PC-9 (cell line): ENCODE measurements at regions not wholly inside any gene's neighbourhood (a gene's known extent, or its start where the extent isn't known, plus 50 kb on each side); places are given as distances from the start of the nearest gene placed in this dataset.

ENCODE experiments used
- BruUV-seq: library from RNA; stranded (reverse); fragments of 400-500 nt; replicated peaks from 2 replicates; lab custom pipeline; 2021; lab: Mats Ljungman, UMichigan
- CTCF ChIA-PET: fragments of 300-600 bp; sonication (Branson Sonifier 250); formaldehyde crosslinking; loops from one replicate; lab custom pipeline; 2022; ENCODE audit warnings: antibody characterized with exemption; lab: Charles Lee
- POLR2A ChIA-PET: fragments of 300-600 bp; sonication (Branson Sonifier 250); formaldehyde crosslinking; loops from one replicate; lab custom pipeline; 2022; ENCODE audit warnings: antibody characterized with exemption; ENCODE audit not compliant: unreplicated experiment; lab: Charles Lee
- DNase-seq, 2 experiments: peaks; one replicate each; pipeline versions ENCODE4 v3.0.0 to v3.0.0-alpha.2; 2015 to 2022; ENCODE audit warnings: mixed read lengths in 1 of 2
- H2AFZ ChIP-seq: fragments of 200-600 bp; sonication (generic); 2 replicates; pipeline ENCODE4 v1.8.1; 2017; ENCODE audit warnings: antibody characterized with exemption
- H3F3A ChIP-seq: fragments of 200-600 bp; sonication (generic); 2 replicates; pipeline ENCODE4 v1.8.1; 2017; ENCODE audit warnings: antibody characterized with exemption, mild to moderate bottlenecking, low read depth; ENCODE audit not compliant: insufficient read depth
- H3K27ac ChIP-seq: fragments of 200-600 bp; sonication (generic); 2 replicates; pipeline ENCODE4 v1.6.1; 2016; ENCODE audit warnings: mixed run types
- H3K27me3 ChIP-seq: fragments of 200-600 bp; sonication (generic); 2 replicates; pipeline ENCODE4 v1.6.1; 2016; ENCODE audit warnings: low read depth, mixed run types; ENCODE audit not compliant: insufficient read depth
- H3K36me3 ChIP-seq: fragments of 200-600 bp; sonication (generic); 2 replicates; pipeline ENCODE4 v1.6.1; 2016; ENCODE audit warnings: low read depth, mixed run types
- H3K4me1 ChIP-seq: fragments of 200-600 bp; sonication (generic); replicated peaks from 2 replicates; pipeline ENCODE4 v1.6.1; 2016; ENCODE audit warnings: mixed run types; ENCODE audit not compliant: insufficient read depth
- H3K4me2 ChIP-seq: fragments of 200-600 bp; sonication (generic); 2 replicates; pipeline ENCODE4 v1.6.1; 2017; ENCODE audit warnings: mixed run types
- H3K4me3 ChIP-seq: fragments of 200-600 bp; sonication (generic); 2 replicates; pipeline ENCODE4 v1.6.1; 2016; ENCODE audit warnings: mixed run types
- H3K79me2 ChIP-seq: fragments of 200-600 bp; sonication (generic); 2 replicates; pipeline ENCODE4 v1.6.1; 2017; ENCODE audit warnings: low read depth, mixed run types
- H3K9me2 ChIP-seq: fragments of 200-600 bp; sonication (generic); 2 replicates; pipeline ENCODE4 v1.8.1; 2017; ENCODE audit warnings: mild to moderate bottlenecking; ENCODE audit not compliant: insufficient read depth
- H3K9me3 ChIP-seq: fragments of 200-600 bp; sonication (generic); 2 replicates; pipeline ENCODE4 v1.8.1; 2016; ENCODE audit warnings: low read depth; ENCODE audit not compliant: insufficient read depth
- H4K20me1 ChIP-seq: fragments of 200-600 bp; sonication (generic); 2 replicates; pipeline ENCODE4 v1.8.1; 2017; ENCODE audit not compliant: insufficient read depth
- EZH2 ChIP-seq: fragments of 200-600 bp; sonication (generic); IDR thresholded peaks from 2 replicates; pipeline ENCODE4 v1.8.0; 2017; ENCODE audit warnings: antibody characterized with exemption, low read depth
- intact Hi-C: fragments of 100-400 bp; cut with micrococcal nuclease; formaldehyde crosslinking; loops from one replicate; pipeline ENCODE4 v1.10.0; 2022; ENCODE audit not compliant: unreplicated experiment
- TF ChIP-seq, protein P1 (sequence below): fragments of 200-600 bp; sonication (generic); conservative IDR thresholded peaks from 2 replicates; pipeline ENCODE4 v1.6.1; 2017; ENCODE audit warnings: mixed run types, antibody characterized with exemption, mild to moderate bottlenecking, moderate library complexity

- H3K9me3 ChIP-seq: no peaks in the 10 kb centered on the region
- no peak overlapping the region for H3K4me2 ChIP-seq
- no peaks in the 10 kb centered on the region for H3K27me3 ChIP-seq
- H3K4me3 ChIP-seq: no peak overlapping the region
- H3F3A ChIP-seq: no peaks in the 10 kb centered on the region
- no TSS peak for BruUV-seq
- H3K36me3 ChIP-seq: no peaks in the 10 kb centered on the region
- intact Hi-C loops: no loop called here
- DNase-seq: no peak
- H3K9me2 ChIP-seq: no peaks in the 10 kb centered on the region
- no peaks in the 10 kb centered on the region for H3K4me1 ChIP-seq
- no peak overlapping the region for H2AFZ ChIP-seq
- ChIA-PET CTCF (no interaction called here), POLR2A (no interaction called here)
- no peaks in the 10 kb centered on the region; the same call in 1 of the 2 replicates for H4K20me1 ChIP-seq
- no peak for TF ChIP-seq EZH2
- TF ChIP-seq, protein P1, sequence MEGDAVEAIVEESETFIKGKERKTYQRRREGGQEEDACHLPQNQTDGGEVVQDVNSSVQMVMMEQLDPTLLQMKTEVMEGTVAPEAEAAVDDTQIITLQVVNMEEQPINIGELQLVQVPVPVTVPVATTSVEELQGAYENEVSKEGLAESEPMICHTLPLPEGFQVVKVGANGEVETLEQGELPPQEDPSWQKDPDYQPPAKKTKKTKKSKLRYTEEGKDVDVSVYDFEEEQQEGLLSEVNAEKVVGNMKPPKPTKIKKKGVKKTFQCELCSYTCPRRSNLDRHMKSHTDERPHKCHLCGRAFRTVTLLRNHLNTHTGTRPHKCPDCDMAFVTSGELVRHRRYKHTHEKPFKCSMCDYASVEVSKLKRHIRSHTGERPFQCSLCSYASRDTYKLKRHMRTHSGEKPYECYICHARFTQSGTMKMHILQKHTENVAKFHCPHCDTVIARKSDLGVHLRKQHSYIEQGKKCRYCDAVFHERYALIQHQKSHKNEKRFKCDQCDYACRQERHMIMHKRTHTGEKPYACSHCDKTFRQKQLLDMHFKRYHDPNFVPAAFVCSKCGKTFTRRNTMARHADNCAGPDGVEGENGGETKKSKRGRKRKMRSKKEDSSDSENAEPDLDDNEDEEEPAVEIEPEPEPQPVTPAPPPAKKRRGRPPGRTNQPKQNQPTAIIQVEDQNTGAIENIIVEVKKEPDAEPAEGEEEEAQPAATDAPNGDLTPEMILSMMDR: no peak
- no peak overlapping the region for H3K27ac ChIP-seq
- no peaks in the 10 kb centered on the region for H3K79me2 ChIP-seq
Measured at GRCh38 chr11:26859416-26859815, 134.5 kb upstream of the FIBIN start.

DNA sequence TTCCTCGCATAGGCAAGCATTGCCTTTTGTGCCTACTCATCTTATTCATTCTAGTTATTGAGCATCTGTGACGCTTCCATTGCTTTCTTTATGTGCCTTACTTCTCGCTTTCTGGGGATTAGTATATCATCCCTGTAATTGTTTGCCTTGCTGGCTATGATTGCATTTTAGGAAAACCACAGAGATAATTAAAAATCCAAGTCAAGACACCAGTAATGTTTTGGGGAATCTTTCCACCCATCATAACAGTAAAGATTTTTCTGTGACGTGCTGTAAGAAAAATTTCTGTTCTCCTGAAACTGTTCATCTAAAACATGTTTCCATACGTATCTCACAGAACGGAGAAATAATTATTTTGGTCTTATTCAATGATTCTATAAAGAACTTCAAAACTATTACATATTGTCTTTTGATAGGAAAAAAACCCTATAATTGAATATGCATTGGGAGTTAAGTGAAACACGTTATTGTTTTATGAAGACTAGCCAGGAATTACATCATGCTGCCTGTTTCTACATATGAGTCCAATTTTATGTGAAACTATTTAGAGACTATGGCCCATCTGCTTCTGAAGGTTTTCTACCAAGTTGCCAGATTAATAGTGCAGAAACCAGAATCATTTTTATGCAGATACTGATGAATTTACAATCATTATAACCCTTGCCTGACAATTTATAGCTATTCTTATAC lies 133.7 kb upstream of the FIBIN start:
- TF ChIP-seq EZH2: no peak
- no TSS peak for BruUV-seq
- intact Hi-C loops: no loop called here
- H3K4me3 ChIP-seq: no peak overlapping the region
- ChIA-PET CTCF (no interaction called here), POLR2A (no interaction called here)
- no peak for DNase-seq
- no peaks in the 10 kb centered on the region for H3K9me2 ChIP-seq
- H4K20me1 ChIP-seq: no peaks in the 10 kb centered on the region; the same call in 1 of the 2 replicates
- no peak overlapping the region for H3K27ac ChIP-seq
- no peaks in the 10 kb centered on the region for H3K36me3 ChIP-seq
- H2AFZ ChIP-seq: no peak overlapping the region
- no peaks in the 10 kb centered on the region for H3K79me2 ChIP-seq
- H3K27me3 ChIP-seq: no peaks in the 10 kb centered on the region
- H3K9me3 ChIP-seq: no peaks in the 10 kb centered on the region
- H3K4me2 ChIP-seq: no peak overlapping the region
- H3F3A ChIP-seq: no peaks in the 10 kb centered on the region
- no peaks in the 10 kb centered on the region for H3K4me1 ChIP-seq

DNA sequence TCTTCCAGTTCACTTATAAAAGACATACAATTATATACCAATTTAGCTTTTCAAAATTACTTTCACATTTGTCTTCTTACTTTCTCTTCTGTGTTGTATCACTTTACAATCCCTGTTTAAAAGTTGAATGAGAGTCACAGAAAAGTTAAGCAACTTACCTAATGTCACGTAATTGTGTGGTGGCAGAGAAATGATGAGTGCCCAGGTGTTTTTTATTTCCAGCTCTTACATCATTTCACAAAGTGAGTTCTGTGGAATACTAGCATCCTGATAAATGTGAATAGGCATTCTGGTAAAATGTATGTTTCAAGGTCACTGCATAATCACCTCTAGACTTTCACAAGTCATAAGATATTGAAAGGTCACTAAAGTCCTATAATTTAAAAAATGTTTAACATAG lies 133.0 kb upstream of the FIBIN start:
- H3K79me2 ChIP-seq: no peaks in the 10 kb centered on the region
- H3K27ac ChIP-seq: no peak overlapping the region
- DNase-seq: no peak
- H3K27me3 ChIP-seq: no peaks in the 10 kb centered on the region
- ChIA-PET CTCF (no interaction called here), POLR2A (no interaction called here)
- no peaks in the 10 kb centered on the region for H3K9me2 ChIP-seq
- no peaks in the 10 kb centered on the region for H3F3A ChIP-seq
- H2AFZ ChIP-seq: no peak overlapping the region
- no peak overlapping the region for H3K4me3 ChIP-seq
- H3K4me1 ChIP-seq: no peaks in the 10 kb centered on the region
- intact Hi-C loops: no loop called here
- no peaks in the 10 kb centered on the region for H3K9me3 ChIP-seq
- BruUV-seq: no TSS peak
- TF ChIP-seq EZH2: no peak
- TF ChIP-seq, protein P1: no peak
- no peaks in the 10 kb centered on the region; the same call in 1 of the 2 replicates for H4K20me1 ChIP-seq
- no peak overlapping the region for H3K4me2 ChIP-seq
- no peaks in the 10 kb centered on the region for H3K36me3 ChIP-seq

DNA sequence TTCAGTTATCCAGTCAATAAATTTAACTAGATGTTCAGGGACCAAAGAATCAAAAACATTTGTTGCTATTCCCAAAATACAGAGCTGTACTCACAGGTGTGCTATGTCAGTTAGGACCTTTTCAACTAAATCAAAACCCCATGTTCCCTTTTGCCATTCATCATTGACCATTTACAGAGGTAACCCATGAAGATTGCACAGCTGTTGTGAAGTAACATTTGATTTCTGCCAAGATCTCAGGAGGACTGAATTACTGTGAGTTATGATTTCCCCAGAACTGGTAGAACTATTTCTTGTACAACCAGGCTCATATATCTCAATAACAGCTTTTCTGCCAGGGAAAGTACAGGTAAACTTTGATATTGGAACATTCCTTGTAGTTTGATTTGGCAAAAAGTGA lies 131.1 kb upstream of the FIBIN start:
- H2AFZ ChIP-seq: no peak overlapping the region
- no peak overlapping the region for H3K4me2 ChIP-seq
- no peaks in the 10 kb centered on the region for H3K79me2 ChIP-seq
- BruUV-seq: no TSS peak
- H3K27ac ChIP-seq: no peak overlapping the region
- ChIA-PET CTCF (no interaction called here), POLR2A (no interaction called here)
- H3F3A ChIP-seq: no peaks in the 10 kb centered on the region
- no peaks in the 10 kb centered on the region for H3K9me3 ChIP-seq
- no peaks in the 10 kb centered on the region for H4K20me1 ChIP-seq
- H3K36me3 ChIP-seq: no peaks in the 10 kb centered on the region
- no peak overlapping the region for H3K4me3 ChIP-seq
- no peak for DNase-seq
- H3K9me2 ChIP-seq: no peaks in the 10 kb centered on the region
- TF ChIP-seq EZH2: no peak
- TF ChIP-seq, protein P1: no peak
- intact Hi-C loops: no loop called here
- H3K4me1 ChIP-seq: no peaks in the 10 kb centered on the region
- H3K27me3 ChIP-seq: no peaks in the 10 kb centered on the region
